Retinal pigment epithelial cell (primary cell): ENCODE measurements at regions not wholly inside any gene's neighbourhood (a gene's known extent, or its start where the extent isn't known, plus 50 kb on each side); places are given as distances from the start of the nearest gene placed in this dataset.

Experiments used
- DNase-seq: peaks from one replicate; pipeline ENCODE4 v3.0.0-alpha.2; 2010; ENCODE audit warnings: low read depth
- H3K4me3 ChIP-seq: 2 replicates; pipeline ENCODE4 v1.5.1; 2011; ENCODE audit warnings: mild to moderate bottlenecking, low read length, control low read depth, moderate library complexity
- TF ChIP-seq, protein P1 (sequence below): conservative IDR thresholded peaks from 2 replicates; pipeline ENCODE4 v1.5.1; 2011; ENCODE audit warnings: low read depth, low read length, control low read depth, inconsistent platforms

- TF ChIP-seq, protein P1, sequence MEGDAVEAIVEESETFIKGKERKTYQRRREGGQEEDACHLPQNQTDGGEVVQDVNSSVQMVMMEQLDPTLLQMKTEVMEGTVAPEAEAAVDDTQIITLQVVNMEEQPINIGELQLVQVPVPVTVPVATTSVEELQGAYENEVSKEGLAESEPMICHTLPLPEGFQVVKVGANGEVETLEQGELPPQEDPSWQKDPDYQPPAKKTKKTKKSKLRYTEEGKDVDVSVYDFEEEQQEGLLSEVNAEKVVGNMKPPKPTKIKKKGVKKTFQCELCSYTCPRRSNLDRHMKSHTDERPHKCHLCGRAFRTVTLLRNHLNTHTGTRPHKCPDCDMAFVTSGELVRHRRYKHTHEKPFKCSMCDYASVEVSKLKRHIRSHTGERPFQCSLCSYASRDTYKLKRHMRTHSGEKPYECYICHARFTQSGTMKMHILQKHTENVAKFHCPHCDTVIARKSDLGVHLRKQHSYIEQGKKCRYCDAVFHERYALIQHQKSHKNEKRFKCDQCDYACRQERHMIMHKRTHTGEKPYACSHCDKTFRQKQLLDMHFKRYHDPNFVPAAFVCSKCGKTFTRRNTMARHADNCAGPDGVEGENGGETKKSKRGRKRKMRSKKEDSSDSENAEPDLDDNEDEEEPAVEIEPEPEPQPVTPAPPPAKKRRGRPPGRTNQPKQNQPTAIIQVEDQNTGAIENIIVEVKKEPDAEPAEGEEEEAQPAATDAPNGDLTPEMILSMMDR: no peak
- no peak for DNase-seq
- no peak overlapping the region for H3K4me3 ChIP-seq
These were observed 54.9 kb downstream of the DIO3 start for GRCh38 chr14:101616202-101616601.

- no peak overlapping the region for H3K4me3 ChIP-seq
- DNase-seq: no peak
- TF ChIP-seq, protein P1: no peak
These were observed 58.2 kb downstream of the DIO3 start for GRCh38 chr14:101619484-101619883.

DNA sequence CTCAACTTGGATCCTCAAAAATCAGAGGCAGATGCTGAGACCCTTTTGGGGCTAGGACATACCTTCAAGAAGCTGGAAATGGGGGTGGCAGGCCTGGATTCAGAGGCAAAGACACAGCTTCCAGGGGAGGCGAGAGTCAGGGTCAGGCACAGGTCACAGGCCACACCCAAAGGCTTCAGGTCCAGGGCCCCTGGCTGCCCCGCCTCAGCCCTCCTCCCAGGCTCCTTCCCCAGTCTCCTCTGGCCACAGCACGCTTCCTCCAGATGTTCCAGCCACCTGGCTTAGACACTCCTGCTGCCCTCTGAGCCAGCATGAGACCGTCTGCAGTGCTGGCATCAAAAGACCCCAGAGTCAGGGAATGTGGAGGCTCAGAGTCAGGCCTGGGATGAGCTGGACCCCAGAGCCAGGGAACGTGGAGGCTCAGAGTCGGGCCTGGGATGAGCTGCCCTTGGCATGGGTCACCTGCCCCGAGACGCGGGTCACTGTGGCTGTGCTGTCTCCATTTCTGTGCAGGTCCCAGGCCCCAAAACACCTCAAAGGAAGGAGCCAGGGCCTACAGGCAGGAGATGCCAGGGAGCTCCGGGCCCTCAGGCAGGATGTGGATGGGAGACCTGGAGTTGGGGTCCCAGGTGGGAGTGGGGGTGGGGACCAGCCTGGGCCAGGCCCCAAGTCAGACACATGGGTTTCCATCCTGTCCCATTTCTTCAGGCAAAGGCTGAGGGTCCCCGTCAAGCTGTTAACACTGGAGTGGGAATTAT, 58.9 kb downstream of the DIO3 start:
- TF ChIP-seq, protein P1: no peak
- H3K4me3 ChIP-seq: no peak overlapping the region
- DNase-seq: no peak

- no peak for DNase-seq
- H3K4me3 ChIP-seq: no peak overlapping the region
- TF ChIP-seq, protein P1: no peak
These were observed 59.8 kb downstream of the DIO3 start for GRCh38 chr14:101620821-101621785.

GRCh38 chr14:101622251-101623076, 61.2 kb downstream of the DIO3 start:
- no peak for DNase-seq
- H3K4me3 ChIP-seq: no peak overlapping the region
- TF ChIP-seq, protein P1: no peak

GRCh38 chr14:101623077-101623372, 61.7 kb downstream of the DIO3 start:
- no peak for DNase-seq
- H3K4me3 ChIP-seq: no peak overlapping the region
- TF ChIP-seq, protein P1: no peak
